ENCODE measurements at regions not wholly inside any gene's neighbourhood (a gene's known extent, or its start where the extent isn't known, plus 50 kb on each side); places are given as distances from the start of the nearest gene placed in this dataset.

GRCh38 chr2:41222593-41222992, 770.7 kb upstream of the SLC8A1 start:
- no peak overlapping the region for H3K27ac Mint-ChIP-seq
- no peak for DNase-seq
- no peaks in the 10 kb centered on the region for H3K4me1 Mint-ChIP-seq (ENCODE audit: low read depth)
- peaks cover 5% of the 10 kb centered on the region for H3K9me3 Mint-ChIP-seq
- no peaks in the 10 kb centered on the region for H3K27me3 Mint-ChIP-seq
- no peaks in the 10 kb centered on the region for H3K36me3 Mint-ChIP-seq (ENCODE audit: low read depth)
- no peak overlapping the region for H3K4me3 Mint-ChIP-seq

- Mint-ChIP-seq H3K9me3 (peaks cover 18% of the 10 kb centered on the region), H3K4me1 (ENCODE audit: low read depth) (no peaks in the 10 kb centered on the region), H3K36me3 (ENCODE audit: low read depth) (no peaks in the 10 kb centered on the region), H3K27me3 (no peaks in the 10 kb centered on the region), H3K27ac (no peak overlapping the region), H3K4me3 (no peak overlapping the region)
- no peak for DNase-seq
These were observed 782.2 kb upstream of the SLC8A1 start for GRCh38 chr2:41234093-41234492.

- Mint-ChIP-seq H3K36me3 (ENCODE audit: low read depth) (no peaks in the 10 kb centered on the region), H3K9me3 (peaks cover 2% of the 10 kb centered on the region), H3K27me3 (no peaks in the 10 kb centered on the region), H3K4me3 (no peak overlapping the region), H3K27ac (no peak overlapping the region), H3K4me1 (ENCODE audit: low read depth) (no peaks in the 10 kb centered on the region)
- no peak for DNase-seq
These were observed 789.6 kb upstream of the SLC8A1 start for GRCh38 chr2:41241325-41242000.

GRCh38 chr2:41242001-41242331, 790.1 kb upstream of the SLC8A1 start:
- no peak for DNase-seq
- H3K9me3 Mint-ChIP-seq: peaks cover 2% of the 10 kb centered on the region
- no peaks in the 10 kb centered on the region for H3K27me3 Mint-ChIP-seq
- no peaks in the 10 kb centered on the region for H3K4me1 Mint-ChIP-seq (ENCODE audit: low read depth)
- H3K4me3 Mint-ChIP-seq: no peak overlapping the region
- no peaks in the 10 kb centered on the region for H3K36me3 Mint-ChIP-seq (ENCODE audit: low read depth)
- no peak overlapping the region for H3K27ac Mint-ChIP-seq

- no peaks in the 10 kb centered on the region for H3K36me3 Mint-ChIP-seq (ENCODE audit: low read depth)
- no peak overlapping the region for H3K27ac Mint-ChIP-seq
- no peaks in the 10 kb centered on the region for H3K9me3 Mint-ChIP-seq
- no peaks in the 10 kb centered on the region for H3K4me1 Mint-ChIP-seq (ENCODE audit: low read depth)
- no peak overlapping the region for H3K4me3 Mint-ChIP-seq
- no peaks in the 10 kb centered on the region for H3K27me3 Mint-ChIP-seq
- no peak for DNase-seq
These were observed 779.7 kb upstream of the PKDCC start for GRCh38 chr2:41267929-41268659.

- Mint-ChIP-seq H3K36me3 (ENCODE audit: low read depth) (no peaks in the 10 kb centered on the region), H3K4me3 (no peak overlapping the region), H3K27ac (no peak overlapping the region), H3K9me3 (peaks cover 2% of the 10 kb centered on the region), H3K4me1 (ENCODE audit: low read depth) (no peaks in the 10 kb centered on the region), H3K27me3 (no peaks in the 10 kb centered on the region)
- no peak for DNase-seq
These were observed 764.6 kb upstream of the PKDCC start for GRCh38 chr2:41283079-41283775.

GRCh38 chr2:41293491-41293890, 754.3 kb upstream of the PKDCC start:
- Mint-ChIP-seq H3K27me3 (no peaks in the 10 kb centered on the region), H3K36me3 (ENCODE audit: low read depth) (no peaks in the 10 kb centered on the region), H3K4me1 (ENCODE audit: low read depth) (no peaks in the 10 kb centered on the region), H3K27ac (no peak overlapping the region), H3K4me3 (no peak overlapping the region), H3K9me3 (peaks cover 5% of the 10 kb centered on the region)
- no peak for DNase-seq

- no peak for DNase-seq
These were observed 753.5 kb upstream of the PKDCC start for GRCh38 chr2:41294331-41294730.

GRCh38 chr2:41313082-41313481, 734.7 kb upstream of the PKDCC start:
- no peaks in the 10 kb centered on the region for H3K27me3 Mint-ChIP-seq
- H3K36me3 Mint-ChIP-seq (ENCODE audit: low read depth): no peaks in the 10 kb centered on the region
- no peaks in the 10 kb centered on the region for H3K4me1 Mint-ChIP-seq (ENCODE audit: low read depth)
- no peak overlapping the region for H3K27ac Mint-ChIP-seq
- DNase-seq: no peak
- H3K4me3 Mint-ChIP-seq: no peak overlapping the region
- no peaks in the 10 kb centered on the region for H3K9me3 Mint-ChIP-seq

More at GRCh38 chr2:41294331-41294730, 753.5 kb upstream of the PKDCC start:
- Mint-ChIP-seq H3K4me1 (ENCODE audit: low read depth) (no peaks in the 10 kb centered on the region), H3K27ac (no peak overlapping the region), H3K4me3 (no peak overlapping the region), H3K36me3 (ENCODE audit: low read depth) (no peaks in the 10 kb centered on the region), H3K27me3 (no peaks in the 10 kb centered on the region), H3K9me3 (peaks cover 5% of the 10 kb centered on the region)

GRCh38 chr2:41314511-41315070, 733.2 kb upstream of the PKDCC start:
- Mint-ChIP-seq H3K27me3 (no peaks in the 10 kb centered on the region), H3K4me1 (ENCODE audit: low read depth) (no peaks in the 10 kb centered on the region), H3K36me3 (ENCODE audit: low read depth) (no peaks in the 10 kb centered on the region), H3K27ac (no peak overlapping the region), H3K4me3 (no peak overlapping the region), H3K9me3 (no peaks in the 10 kb centered on the region)
- no peak for DNase-seq

GRCh38 chr2:41319437-41319836, 728.4 kb upstream of the PKDCC start:
- Mint-ChIP-seq H3K27ac (no peak overlapping the region), H3K9me3 (no peaks in the 10 kb centered on the region), H3K27me3 (no peaks in the 10 kb centered on the region), H3K4me3 (no peak overlapping the region), H3K36me3 (ENCODE audit: low read depth) (no peaks in the 10 kb centered on the region), H3K4me1 (ENCODE audit: low read depth) (no peaks in the 10 kb centered on the region)
- DNase-seq: no peak

- Mint-ChIP-seq H3K4me1 (ENCODE audit: low read depth) (no peaks in the 10 kb centered on the region), H3K9me3 (no peaks in the 10 kb centered on the region), H3K36me3 (ENCODE audit: low read depth) (no peaks in the 10 kb centered on the region), H3K27ac (no peak overlapping the region), H3K27me3 (no peaks in the 10 kb centered on the region), H3K4me3 (no peak overlapping the region)
- no peak for DNase-seq
These were observed 727.3 kb upstream of the PKDCC start for GRCh38 chr2:41320491-41320890.

GRCh38 chr2:41321351-41321750, 726.5 kb upstream of the PKDCC start:
- H3K9me3 Mint-ChIP-seq: no peaks in the 10 kb centered on the region
- H3K4me1 Mint-ChIP-seq (ENCODE audit: low read depth): no peaks in the 10 kb centered on the region
- no peaks in the 10 kb centered on the region for H3K27me3 Mint-ChIP-seq
- DNase-seq: no peak
- H3K36me3 Mint-ChIP-seq (ENCODE audit: low read depth): no peaks in the 10 kb centered on the region
- H3K4me3 Mint-ChIP-seq: no peak overlapping the region
- no peak overlapping the region for H3K27ac Mint-ChIP-seq

GRCh38 chr2:41326851-41327250, 721.0 kb upstream of the PKDCC start:
- Mint-ChIP-seq H3K4me1 (ENCODE audit: low read depth) (no peaks in the 10 kb centered on the region), H3K27me3 (no peaks in the 10 kb centered on the region), H3K4me3 (no peak overlapping the region), H3K27ac (no peak overlapping the region), H3K36me3 (ENCODE audit: low read depth) (no peaks in the 10 kb centered on the region), H3K9me3 (peaks cover 2% of the 10 kb centered on the region)
- no peak for DNase-seq

- Mint-ChIP-seq H3K36me3 (ENCODE audit: low read depth) (no peaks in the 10 kb centered on the region), H3K27me3 (no peaks in the 10 kb centered on the region), H3K27ac (no peak overlapping the region), H3K4me3 (no peak overlapping the region), H3K9me3 (peaks cover 2% of the 10 kb centered on the region), H3K4me1 (ENCODE audit: low read depth) (no peaks in the 10 kb centered on the region)
- no peak for DNase-seq
These were observed 718.8 kb upstream of the PKDCC start for GRCh38 chr2:41329040-41329439.

All from activated T-cell treated with anti-CD3 and anti-CD28 coated beads, Interleukin-2, amount 50 U/mL, for 24 hours (primary cell).